ENCODE measurements at regions not wholly inside any gene's neighbourhood (a gene's known extent, or its start where the extent isn't known, plus 50 kb on each side); places are given as distances from the start of the nearest gene placed in this dataset.

DNA sequence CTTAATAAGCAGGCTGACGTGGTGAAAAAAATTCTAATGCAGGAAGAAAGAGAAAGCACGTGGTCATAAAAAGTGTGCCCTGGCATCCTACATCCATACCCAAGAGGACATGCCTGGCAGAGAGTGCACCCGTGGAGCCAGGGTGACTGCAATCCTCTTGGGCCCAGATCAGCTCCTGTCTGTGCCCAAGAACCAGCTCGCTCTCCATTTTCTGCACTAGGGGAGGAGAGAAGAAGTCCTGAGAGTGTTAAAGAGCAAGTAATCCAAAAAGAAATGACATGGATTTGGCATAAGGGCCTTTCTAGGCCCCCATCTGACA is 483.1 kb downstream of the BCOR start:
- H3K4me3 ChIP-seq (ENCODE audit: low read depth, low read length): no peak overlapping the region
- ChIA-PET POLR2A (no interaction called here), CTCF (no interaction called here)
- TF ChIP-seq, protein P1, sequence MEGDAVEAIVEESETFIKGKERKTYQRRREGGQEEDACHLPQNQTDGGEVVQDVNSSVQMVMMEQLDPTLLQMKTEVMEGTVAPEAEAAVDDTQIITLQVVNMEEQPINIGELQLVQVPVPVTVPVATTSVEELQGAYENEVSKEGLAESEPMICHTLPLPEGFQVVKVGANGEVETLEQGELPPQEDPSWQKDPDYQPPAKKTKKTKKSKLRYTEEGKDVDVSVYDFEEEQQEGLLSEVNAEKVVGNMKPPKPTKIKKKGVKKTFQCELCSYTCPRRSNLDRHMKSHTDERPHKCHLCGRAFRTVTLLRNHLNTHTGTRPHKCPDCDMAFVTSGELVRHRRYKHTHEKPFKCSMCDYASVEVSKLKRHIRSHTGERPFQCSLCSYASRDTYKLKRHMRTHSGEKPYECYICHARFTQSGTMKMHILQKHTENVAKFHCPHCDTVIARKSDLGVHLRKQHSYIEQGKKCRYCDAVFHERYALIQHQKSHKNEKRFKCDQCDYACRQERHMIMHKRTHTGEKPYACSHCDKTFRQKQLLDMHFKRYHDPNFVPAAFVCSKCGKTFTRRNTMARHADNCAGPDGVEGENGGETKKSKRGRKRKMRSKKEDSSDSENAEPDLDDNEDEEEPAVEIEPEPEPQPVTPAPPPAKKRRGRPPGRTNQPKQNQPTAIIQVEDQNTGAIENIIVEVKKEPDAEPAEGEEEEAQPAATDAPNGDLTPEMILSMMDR (IDR thresholded peaks at IDR 0.05; ENCODE audit: insufficient read depth, low read length, missing control alignments): no peak
- DNase-seq (ENCODE audit: low read depth, low spot score): no peak

DNA sequence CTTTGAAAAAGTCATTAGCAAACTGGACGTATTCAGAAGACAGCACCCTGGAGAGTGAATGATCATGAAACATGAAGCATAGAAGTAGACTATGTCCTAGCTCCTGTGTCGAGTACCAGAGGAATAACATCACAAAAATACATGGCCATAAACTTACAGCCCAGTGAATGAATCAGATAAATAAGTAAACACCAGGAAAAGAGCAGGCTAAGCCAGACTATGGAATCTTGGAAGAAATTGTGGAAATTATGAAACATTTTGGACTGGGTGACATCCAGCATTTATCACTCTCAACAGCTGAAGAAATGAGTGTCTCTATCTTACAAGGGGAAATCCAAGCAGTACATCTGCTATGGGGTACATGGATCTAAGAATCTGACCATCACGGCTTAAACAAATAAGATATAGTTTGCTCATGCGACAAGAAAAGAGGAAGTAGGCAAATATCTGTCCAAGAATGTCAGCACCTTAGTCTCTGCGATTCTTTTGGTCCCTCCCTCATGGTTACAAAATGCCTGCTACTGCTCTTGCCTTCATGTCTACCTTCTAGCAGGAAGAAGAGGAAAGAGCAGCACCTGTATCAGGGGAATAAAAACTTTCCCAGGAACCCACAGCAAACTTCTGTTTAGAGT is 481.5 kb downstream of the BCOR start:
- no peak for DNase-seq (ENCODE audit: low read depth, low spot score)
- POLR2A ChIA-PET: no interaction called here
- TF ChIP-seq, protein P1 (IDR thresholded peaks at IDR 0.05; ENCODE audit: insufficient read depth, low read length, missing control alignments): no peak
- CTCF ChIA-PET: no interaction called here
- H3K4me3 ChIP-seq (ENCODE audit: low read depth, low read length): no peak overlapping the region

DNA sequence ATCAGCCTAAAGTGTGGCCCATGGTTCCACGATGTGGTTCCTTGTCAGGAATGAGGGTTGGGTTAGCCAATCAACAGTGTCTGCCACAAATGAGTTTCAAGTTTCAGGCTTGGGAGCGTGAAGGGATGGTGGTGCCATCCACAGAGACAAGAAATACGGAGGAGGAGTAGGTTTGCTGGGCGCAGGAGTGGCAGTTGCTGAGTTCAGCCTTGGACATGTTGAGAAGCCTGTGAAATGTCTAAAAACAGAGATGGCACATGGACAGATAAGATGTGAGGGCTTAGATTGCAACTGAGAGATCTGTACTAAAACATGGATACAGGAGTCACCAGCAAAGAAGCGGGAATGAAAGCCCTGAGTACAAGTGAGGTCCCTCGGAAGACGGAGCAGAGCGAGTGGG is 481.0 kb downstream of the BCOR start:
- no peak for DNase-seq (ENCODE audit: low read depth, low spot score)
- POLR2A ChIA-PET: no interaction called here
- CTCF ChIA-PET: no interaction called here
- TF ChIP-seq, protein P1 (IDR thresholded peaks at IDR 0.05; ENCODE audit: insufficient read depth, low read length, missing control alignments): no peak
- no peak overlapping the region for H3K4me3 ChIP-seq (ENCODE audit: low read depth, low read length)

DNA sequence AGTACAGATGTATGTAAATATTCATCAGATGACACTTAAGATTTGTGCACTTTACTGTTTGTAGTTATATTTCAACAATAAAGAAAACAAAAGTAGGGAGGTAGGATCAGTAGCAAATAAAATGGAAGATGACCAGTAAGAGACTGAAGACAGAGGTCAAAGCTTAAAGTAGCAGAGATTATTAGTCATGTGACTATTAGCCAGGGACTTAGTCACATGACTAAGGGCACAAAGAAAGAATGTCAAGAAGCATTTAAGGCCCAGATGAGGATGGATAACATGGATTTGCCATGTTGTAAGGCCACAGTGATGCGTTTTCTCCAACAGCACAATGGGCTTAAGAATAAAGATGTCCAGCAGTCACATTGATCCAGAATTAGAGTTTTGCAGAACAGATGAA is 479.6 kb downstream of the BCOR start:
- CTCF ChIA-PET: no interaction called here
- TF ChIP-seq, protein P1 (IDR thresholded peaks at IDR 0.05; ENCODE audit: insufficient read depth, low read length, missing control alignments): no peak
- no peak overlapping the region for H3K4me3 ChIP-seq (ENCODE audit: low read depth, low read length)
- POLR2A ChIA-PET: no interaction called here
- DNase-seq (ENCODE audit: low read depth, low spot score): no peak

DNA sequence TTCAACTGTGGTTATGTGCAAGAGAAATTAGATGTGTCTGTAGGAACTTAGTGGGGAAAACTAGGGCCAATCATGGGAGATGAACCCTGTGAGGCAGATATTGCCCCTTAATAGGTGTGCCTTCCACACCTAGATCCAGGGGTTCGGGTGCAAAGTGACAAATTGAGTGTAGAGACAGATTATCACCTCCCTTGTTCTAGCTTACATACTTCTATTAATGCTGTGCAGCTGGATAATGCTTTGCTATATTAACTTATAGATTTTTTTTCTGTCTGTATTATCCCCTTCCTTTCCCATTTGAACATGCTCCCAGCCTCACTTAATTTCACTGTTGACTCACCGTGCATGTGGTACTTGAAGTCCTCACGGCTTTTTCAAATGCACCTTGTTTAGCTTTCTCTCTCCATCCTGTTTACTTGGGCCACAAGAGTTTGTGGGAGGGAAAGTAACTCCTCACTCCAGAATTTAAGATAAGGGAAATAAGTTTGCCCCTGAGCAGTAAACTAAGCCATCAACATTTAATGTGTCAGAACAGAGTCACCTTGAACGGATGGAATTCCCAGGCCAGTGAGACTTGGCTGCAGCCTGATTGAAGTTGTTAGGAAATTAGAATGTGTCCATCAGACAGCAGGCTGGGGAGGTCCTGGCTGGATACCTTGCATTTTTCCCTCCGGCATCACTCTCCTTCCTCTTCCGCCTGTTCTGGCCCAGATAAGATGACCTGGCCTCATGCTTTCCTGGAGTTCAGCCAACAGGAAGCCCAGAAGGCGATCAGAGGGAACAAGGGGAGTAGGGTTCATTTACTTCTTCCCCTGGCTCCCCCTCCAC is 478.4 kb downstream of the BCOR start:
- H3K4me3 ChIP-seq (ENCODE audit: low read depth, low read length): no peak overlapping the region
- CTCF ChIA-PET: no interaction called here
- TF ChIP-seq, protein P1 (IDR thresholded peaks at IDR 0.05; ENCODE audit: insufficient read depth, low read length, missing control alignments): no peak
- DNase-seq (ENCODE audit: low read depth, low spot score): no peak
- POLR2A ChIA-PET: no interaction called here

DNA sequence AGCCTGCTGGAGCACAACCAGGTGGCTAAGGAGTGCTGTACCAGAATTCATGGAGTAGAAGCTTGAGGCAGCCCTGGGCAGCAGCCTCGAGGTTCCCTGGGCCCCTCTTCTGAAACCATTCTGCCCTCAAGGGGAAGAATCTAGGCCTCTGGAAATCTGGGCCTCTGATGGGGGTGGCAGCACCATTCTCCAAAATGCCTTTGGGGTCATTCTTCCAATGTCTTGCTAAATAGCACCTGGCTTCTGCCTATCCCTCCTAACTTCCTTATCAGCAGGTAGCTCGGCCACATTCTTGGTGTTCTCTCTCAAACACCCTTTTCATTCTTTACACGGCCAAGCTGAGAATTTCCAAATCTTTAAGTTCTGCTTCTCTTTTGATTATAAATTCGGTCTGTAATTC is 473.6 kb downstream of the BCOR start:
- DNase-seq (ENCODE audit: low read depth, low spot score): no peak
- H3K4me3 ChIP-seq (ENCODE audit: low read depth, low read length): no peak overlapping the region
- ChIA-PET POLR2A (no interaction called here), CTCF (no interaction called here)
- TF ChIP-seq, protein P1 (IDR thresholded peaks at IDR 0.05; ENCODE audit: insufficient read depth, low read length, missing control alignments): no peak
